ENCODE measurements at regions not wholly inside any gene's neighbourhood (a gene's known extent, or its start where the extent isn't known, plus 50 kb on each side); places are given as distances from the start of the nearest gene placed in this dataset.

DNA sequence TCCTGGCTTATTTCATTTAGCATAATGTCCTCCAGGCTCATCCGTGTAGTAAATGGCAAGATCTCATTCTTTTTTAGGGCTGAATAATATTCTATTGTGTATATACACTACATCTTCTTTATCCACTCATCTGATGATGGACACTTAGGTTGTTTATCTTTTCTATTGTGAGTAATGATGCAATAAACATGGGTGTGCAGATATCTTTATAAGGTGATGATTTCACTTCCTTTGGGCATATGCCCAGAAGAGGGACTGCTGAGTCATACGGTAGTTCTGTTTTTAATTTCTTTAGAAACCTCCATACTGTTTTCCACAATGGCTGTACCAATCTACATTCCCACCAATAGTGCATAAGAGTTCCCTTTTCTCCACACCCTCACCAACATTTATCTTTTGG is 317.6 kb upstream of the CNKSR2 start:
- DNase-seq (ENCODE audit: low read depth) = no peak

DNA sequence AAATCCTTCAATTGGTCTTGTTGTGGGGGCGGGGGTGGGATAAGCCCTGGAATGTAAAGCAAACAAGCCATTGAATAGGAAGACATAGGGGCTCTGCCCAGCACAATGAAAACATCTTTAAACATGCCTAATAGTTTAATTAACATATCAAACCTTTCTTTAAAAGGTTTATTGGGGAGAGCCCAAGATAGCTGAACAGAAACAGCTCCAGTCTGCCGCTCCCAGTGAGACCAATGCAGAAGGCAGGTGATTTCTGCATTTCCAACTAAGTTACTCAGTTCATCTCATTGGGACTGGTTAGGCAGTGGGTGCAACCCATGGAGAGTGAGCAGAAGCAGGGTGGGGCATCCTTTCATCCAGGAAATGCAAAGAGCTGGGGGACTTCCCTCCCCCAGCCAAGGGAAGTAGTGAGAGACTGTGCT is 327.2 kb upstream of the CNKSR2 start:
- DNase-seq (ENCODE audit: low read depth) = no peak

GRCh38 chrX:21014326-21014725 is 359.9 kb upstream of the CNKSR2 start:
- DNase-seq (ENCODE audit: low read depth) = no peak

DNA sequence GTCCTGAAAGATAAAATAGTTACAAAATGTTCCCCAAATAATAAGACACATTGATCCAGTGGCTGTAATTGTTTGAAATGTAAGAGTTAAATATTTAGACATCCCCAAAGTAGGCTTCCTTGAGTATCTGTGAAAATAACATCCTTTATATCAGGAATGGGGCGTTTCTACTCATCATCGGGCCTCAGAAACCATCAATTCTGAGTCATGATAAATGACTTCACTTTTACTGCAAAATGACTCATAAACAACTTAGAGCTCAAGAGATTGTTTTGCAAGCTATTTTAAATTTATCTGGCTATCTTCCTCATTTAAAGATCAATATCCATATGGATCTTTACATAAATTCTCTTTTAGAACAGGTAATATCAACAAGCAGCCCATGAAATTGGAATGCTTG is 369.4 kb upstream of the CNKSR2 start:
- no peak for DNase-seq (ENCODE audit: low read depth)

DNA sequence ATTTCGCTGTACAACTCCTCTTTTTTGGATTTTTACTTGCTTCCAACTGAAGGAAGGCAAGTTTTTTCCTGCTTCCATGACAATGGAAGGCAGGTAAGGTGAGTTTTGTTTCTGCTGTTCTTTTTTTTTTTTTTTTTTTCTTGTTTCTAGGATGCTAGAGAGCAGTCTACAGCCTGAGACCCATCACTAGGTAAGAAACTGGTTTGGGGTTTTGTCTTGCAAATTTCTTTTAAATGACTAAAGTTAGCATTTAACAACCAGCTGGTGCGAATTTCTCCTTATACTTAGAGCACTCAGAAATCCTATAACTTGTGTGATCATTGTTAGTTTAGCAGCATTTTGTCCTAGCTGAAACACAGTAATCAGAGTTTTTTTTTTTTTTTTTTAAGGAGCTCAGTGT is 378.4 kb upstream of the CNKSR2 start:
- no peak for DNase-seq (ENCODE audit: low read depth)

DNA sequence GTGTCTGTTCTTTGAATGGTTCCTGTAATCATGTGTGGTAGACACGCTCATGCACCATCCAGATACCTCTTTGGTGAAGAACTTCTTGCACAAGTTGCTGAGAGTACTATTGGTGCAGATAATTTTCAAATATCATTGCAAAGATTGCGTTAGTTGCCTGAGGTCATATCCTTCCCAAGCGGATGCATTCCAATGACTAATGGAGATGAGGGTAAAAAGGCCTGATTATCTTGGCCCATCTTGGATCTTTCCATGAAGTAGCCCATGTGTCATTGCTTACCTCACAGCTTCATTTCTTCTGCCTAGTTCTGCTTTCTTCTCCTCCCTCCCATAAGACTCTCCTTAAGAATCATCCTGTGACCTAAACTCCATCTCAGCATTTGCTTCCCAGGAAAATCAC is 384.9 kb upstream of the CNKSR2 start:
- no peak for DNase-seq (ENCODE audit: low read depth)

DNA sequence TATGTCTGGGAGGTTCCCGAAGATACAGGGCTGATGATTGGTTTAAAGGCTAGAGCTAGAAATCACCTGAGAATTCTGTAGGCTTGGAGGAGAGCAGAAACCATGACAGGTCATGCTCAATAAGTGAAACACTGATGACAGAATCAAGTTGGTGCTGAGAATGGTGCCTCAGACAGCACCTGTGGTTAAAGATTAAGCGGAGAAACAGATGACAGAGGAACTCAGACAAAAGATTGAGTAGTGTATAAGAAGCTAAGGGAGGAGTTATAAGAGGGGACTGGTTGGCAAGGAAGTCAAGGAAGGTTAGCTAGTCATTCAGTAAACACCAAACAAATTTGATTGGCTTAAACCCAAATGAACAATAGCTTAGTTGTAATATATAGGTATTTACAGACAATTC is 385.4 kb upstream of the CNKSR2 start:
- no peak for DNase-seq (ENCODE audit: low read depth)

GRCh38 chrX:20988118-20988517 is 386.1 kb upstream of the CNKSR2 start:
- no peak for DNase-seq (ENCODE audit: low read depth)

DNA sequence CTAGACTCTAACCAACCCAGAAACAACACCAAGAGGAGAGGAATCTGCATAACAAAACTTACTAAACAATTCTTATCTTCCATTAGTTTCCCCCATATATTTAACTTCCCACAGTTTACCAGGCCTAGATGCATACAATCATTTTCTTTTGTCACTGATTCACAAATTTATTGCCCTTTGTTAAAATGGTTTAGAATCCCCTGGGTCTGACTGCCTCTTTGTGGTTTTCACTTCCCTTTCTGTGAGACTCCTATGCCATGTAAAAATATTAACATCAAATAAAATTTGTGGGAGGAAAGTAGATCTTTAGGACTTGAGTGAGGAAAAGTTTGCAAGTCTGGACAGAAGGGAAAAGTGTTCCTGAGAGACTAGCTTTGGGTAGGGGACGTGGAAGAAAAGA is 393.8 kb upstream of the CNKSR2 start:
- DNase-seq (ENCODE audit: low read depth) = no peak

DNA sequence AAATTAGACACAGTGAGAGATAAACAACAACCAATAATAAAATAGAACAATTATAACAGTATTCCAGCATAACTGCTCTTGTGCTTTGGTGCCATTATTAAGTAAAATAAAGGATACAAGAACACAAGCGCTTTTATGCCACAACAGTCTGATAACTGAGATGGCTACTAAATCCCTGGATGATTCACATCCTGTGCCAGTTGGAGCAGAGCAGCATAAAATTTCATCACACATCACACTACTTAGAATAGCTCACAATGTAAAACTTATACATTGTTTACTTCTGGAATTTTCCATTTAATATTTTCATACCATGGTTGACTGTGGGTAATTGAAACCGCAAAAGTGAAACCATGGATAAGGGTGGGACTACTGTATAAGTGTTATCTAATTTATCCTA is 399.9 kb upstream of the CNKSR2 start:
- no peak for DNase-seq (ENCODE audit: low read depth)

GRCh38 chrX:20973038-20973437 is 401.2 kb upstream of the CNKSR2 start:
- DNase-seq (ENCODE audit: low read depth) = no peak

DNA sequence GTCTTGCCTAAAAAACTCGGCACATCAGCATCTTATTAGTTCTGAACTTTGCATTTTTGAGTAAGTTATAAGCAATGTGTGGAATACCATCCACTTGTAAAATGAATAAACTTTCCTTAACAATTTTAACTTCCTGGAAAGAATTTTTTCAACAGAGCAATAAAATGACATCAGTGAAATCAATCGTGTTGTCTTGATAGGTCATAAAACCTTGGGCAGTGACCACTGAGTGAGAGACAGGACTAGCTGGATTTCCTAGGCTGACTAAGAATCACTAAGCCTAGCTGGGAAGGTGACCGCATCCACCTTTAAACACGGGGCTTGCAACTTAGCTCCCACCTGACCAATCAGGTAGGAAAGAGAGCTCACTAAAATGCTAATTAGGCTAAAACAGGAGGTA is 403.0 kb upstream of the CNKSR2 start:
- no peak for DNase-seq (ENCODE audit: low read depth)

GRCh38 chrX:20969565-20969964 is 404.7 kb upstream of the CNKSR2 start:
- no peak for DNase-seq (ENCODE audit: low read depth)

DNA sequence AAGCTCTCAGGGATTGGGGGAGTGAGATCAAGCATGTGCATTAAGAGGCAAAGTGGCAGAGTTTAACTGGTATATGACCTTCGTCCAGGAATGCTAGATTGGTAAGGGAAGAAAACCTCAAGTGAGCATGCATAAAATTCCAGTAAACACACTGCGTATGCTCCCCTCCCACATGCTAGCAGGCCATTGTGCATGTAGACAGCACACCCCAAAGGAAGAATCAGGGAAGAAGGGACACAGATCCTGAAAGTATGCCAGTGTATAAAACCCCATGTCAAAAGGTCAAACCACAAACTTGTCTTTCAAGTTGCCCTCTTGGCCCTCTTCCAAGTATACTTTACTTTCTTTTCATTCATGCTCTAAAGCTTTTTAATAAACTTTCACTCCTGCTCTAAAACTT is 405.2 kb upstream of the CNKSR2 start:
- no peak for DNase-seq (ENCODE audit: low read depth)

DNA sequence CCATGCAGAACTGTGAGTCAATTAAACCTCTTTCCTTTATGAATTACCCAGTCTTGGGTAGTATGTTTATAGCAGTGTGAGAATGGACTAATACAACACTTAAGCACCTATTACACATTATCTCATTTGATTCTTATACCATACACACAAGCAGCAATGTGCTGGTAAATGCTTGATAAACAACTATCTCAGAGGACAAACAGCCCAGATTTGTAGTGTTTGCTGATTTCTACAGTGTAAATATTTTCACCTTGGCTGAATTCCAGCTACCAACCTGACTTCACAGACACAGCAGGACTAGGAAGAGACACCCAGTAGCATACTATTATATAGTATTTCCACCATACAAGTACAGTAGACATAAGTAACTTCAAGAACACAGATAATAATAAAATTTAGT is 406.5 kb upstream of the CNKSR2 start:
- DNase-seq (ENCODE audit: low read depth) = no peak

DNA sequence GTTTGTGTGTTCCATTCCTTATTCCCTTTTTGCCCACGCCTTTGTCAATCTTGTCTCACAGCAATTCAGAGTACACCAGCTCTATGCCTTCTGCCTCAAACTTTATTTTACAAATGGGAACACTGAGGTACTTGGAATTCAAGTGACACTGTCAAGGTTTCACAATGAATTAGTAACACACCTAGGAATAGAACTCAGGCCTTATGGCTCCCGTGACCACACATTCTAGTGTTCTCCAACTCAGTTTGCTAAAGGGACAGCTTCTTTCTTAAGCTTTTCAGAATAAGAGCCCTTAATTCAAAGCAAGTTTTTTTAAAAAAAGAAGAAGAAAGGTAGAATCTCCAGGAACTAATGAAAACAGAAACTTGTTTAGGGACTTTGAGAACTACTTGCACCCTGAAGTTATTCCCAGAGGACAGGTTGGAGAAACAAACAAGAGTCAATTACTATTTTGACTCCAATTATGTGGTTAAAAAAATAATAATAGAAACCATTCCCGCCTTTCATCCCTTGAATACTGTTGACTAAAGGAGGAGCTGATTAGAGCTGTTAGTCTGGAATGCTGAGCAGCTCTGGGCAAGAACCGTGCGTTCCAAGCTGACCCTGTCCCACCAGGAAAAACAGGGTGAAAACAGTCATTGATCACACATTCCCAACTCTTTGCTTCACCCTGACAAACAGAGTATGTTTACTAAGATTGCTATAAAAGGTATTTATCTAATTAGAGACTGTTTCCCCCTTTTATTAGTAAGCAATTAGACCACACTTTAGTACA is 408.8 kb upstream of the CNKSR2 start:
- no peak for DNase-seq (ENCODE audit: low read depth)

GRCh38 chrX:20954014-20954413 is 420.2 kb upstream of the CNKSR2 start:
- DNase-seq (ENCODE audit: low read depth) = no peak

DNA sequence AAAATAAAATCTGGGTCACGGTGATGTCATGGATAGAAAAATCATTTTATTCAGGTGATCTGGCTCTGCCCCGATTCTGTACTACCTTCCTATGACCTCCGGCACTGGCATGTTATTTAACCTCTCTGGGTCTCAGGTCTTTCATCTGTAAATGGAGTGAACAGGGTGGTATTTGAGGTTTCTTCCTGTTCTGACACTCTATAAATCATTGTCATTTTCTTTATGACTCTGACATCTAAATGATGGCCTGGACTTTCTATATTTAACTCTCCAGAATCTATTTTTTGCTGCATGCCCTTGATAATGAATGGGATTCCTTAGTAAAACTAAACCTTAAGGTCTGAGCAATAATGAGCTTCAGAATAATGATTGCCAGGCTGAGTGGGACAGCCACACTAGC is 422.0 kb upstream of the CNKSR2 start:
- DNase-seq (ENCODE audit: low read depth) = no peak

- DNase-seq (ENCODE audit: low read depth) = no peak
These were observed 423.0 kb upstream of the CNKSR2 start for GRCh38 chrX:20951016-20951810.

GRCh38 chrX:20947411-20947912 is 426.8 kb upstream of the CNKSR2 start:
- DNase-seq (ENCODE audit: low read depth) = no peak

- DNase-seq (ENCODE audit: low read depth) = no peak
These were observed 460.5 kb upstream of the CNKSR2 start for GRCh38 chrX:20913760-20914159.

GRCh38 chrX:20906571-20906970 is 467.6 kb upstream of the CNKSR2 start:
- no peak for DNase-seq (ENCODE audit: low read depth)

DNA sequence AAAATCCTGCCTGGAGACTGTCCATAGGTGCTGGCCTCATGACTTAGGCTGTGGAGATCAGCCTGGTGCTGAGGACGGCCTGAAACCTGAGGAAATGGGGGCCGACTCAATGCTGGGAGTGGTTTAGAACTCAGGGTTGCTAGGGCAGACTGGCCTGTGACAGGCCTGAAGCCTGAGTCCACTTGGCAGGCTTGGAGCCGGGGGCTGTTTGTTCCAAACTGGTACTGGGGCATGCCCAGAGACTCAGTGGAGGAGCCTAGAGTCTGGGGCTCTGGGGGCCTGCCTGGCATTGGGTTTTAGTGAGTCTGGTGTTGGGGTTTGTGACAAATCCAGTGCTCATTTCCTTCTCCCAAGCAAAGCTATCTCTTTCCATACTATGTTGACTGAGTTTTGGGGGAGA is 489.7 kb upstream of the CNKSR2 start:
- DNase-seq (ENCODE audit: low read depth) = no peak
